ENCODE measurements at regions not wholly inside any gene's neighbourhood (a gene's known extent, or its start where the extent isn't known, plus 50 kb on each side); places are given as distances from the start of the nearest gene placed in this dataset.

GRCh38 chr13:44221657-44222056 is 152.0 kb upstream of the SERP2 start:
- TF ChIP-seq CTCF (IDR thresholded peaks at IDR 0.05): no peak
- no peak for TF ChIP-seq POLR2AphosphoS5 (IDR thresholded peaks at IDR 0.05)
